B cell (primary cell): ENCODE measurements at regions not wholly inside any gene's neighbourhood (a gene's known extent, or its start where the extent isn't known, plus 50 kb on each side); places are given as distances from the start of the nearest gene placed in this dataset.

ENCODE experiments used
- EZH2 ChIP-seq: IDR thresholded peaks from 2 replicates; pipeline ENCODE4 v1.6.1; 2012; ENCODE audit warnings: borderline replicate concordance, low read depth, mild to moderate bottlenecking, moderate library complexity, low read length; ENCODE audit not compliant: insufficient read depth, poor library complexity, severe bottlenecking
- TF ChIP-seq, protein P1 (sequence below): fragments of 200-600 bp; IDR thresholded peaks from one replicate; pipeline ENCODE4 v1.8.0; 2022; ENCODE audit warnings: antibody characterized with exemption, mild to moderate bottlenecking

DNA sequence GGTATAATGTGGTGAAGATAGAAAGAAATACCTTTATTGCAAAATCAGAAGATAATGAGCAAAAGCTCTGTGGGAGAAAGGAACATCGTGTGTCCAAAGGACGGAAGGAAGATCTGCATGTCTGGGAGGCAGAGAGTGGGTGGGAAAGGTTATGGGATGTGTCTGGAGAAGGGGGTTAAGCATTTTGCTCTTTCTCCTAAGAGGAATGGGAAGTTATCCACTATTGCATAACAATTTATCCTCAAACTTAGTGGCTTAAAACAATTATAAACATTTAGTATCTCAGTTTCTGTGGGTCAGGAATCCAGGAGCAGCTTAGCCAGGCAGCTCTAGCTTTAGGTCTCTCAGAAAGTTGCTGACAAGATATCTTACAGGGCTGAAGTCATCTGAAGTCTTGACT, 229.1 kb upstream of the CITED2 start:
- TF ChIP-seq, protein P1, sequence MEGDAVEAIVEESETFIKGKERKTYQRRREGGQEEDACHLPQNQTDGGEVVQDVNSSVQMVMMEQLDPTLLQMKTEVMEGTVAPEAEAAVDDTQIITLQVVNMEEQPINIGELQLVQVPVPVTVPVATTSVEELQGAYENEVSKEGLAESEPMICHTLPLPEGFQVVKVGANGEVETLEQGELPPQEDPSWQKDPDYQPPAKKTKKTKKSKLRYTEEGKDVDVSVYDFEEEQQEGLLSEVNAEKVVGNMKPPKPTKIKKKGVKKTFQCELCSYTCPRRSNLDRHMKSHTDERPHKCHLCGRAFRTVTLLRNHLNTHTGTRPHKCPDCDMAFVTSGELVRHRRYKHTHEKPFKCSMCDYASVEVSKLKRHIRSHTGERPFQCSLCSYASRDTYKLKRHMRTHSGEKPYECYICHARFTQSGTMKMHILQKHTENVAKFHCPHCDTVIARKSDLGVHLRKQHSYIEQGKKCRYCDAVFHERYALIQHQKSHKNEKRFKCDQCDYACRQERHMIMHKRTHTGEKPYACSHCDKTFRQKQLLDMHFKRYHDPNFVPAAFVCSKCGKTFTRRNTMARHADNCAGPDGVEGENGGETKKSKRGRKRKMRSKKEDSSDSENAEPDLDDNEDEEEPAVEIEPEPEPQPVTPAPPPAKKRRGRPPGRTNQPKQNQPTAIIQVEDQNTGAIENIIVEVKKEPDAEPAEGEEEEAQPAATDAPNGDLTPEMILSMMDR, result no peak
- TF ChIP-seq EZH2, result no peak
